Fibroblast of lung (primary cell): ENCODE measurements at regions not wholly inside any gene's neighbourhood (a gene's known extent, or its start where the extent isn't known, plus 50 kb on each side); places are given as distances from the start of the nearest gene placed in this dataset.

Experiments
- DNase-seq, 2 donors: peaks; one replicate each; pipeline versions ENCODE4 v3.0.0 to v3.0.0-alpha.2; 2010; ENCODE audit warnings: low read depth in 2 of 2
- H2AFZ ChIP-seq: 2 replicates; pipeline ENCODE4 v1.5.1; 2012; ENCODE audit warnings: low read length, control low read depth, inconsistent platforms
- H3K27ac ChIP-seq: 2 replicates; pipeline ENCODE4 v1.5.1; 2011; ENCODE audit warnings: low read length, control low read depth; ENCODE audit not compliant: insufficient read depth
- H3K27me3 ChIP-seq: 2 replicates; pipeline ENCODE4 v1.5.1; 2011; ENCODE audit warnings: mild to moderate bottlenecking, low read length; ENCODE audit not compliant: control insufficient read depth, insufficient read depth
- H3K36me3 ChIP-seq: 2 replicates; pipeline ENCODE4 v1.5.1; 2011; ENCODE audit warnings: low read length; ENCODE audit not compliant: control insufficient read depth, insufficient read depth
- H3K4me1 ChIP-seq: 2 replicates; pipeline ENCODE4 v1.5.1; 2011; ENCODE audit warnings: low read length; ENCODE audit not compliant: control insufficient read depth, insufficient read depth; ENCODE audit errors: extremely low read depth
- H3K4me2 ChIP-seq: 2 replicates; pipeline ENCODE4 v1.5.1; 2011; ENCODE audit warnings: low read length, control low read depth; ENCODE audit not compliant: insufficient read depth; ENCODE audit errors: extremely low read depth
- H3K4me3 ChIP-seq, 4 experiments: fragments of 200-600 bp in 1 of 4; sonication (generic) in 1 of 4; replicated peaks in 1 of 4; 2 replicates each; pipeline ENCODE4 v1.5.1; 2011 to 2016; ENCODE audit warnings: low read length in 4 of 4, low read depth in 3 of 4, mild to moderate bottlenecking in 3 of 4, control low read depth in 2 of 4, inconsistent platforms in 1 of 4, mixed read lengths in 1 of 4; ENCODE audit not compliant: insufficient read depth in 1 of 4; ENCODE audit errors: control extremely low read depth in 1 of 4
- H3K79me2 ChIP-seq: 2 replicates; pipeline ENCODE4 v1.5.1; 2012; ENCODE audit warnings: mild to moderate bottlenecking, low read length, inconsistent platforms; ENCODE audit not compliant: control insufficient read depth, insufficient read depth
- H3K9ac ChIP-seq: 2 replicates; pipeline ENCODE4 v1.5.1; 2011; ENCODE audit warnings: mild to moderate bottlenecking, low read length, control low read depth; ENCODE audit not compliant: insufficient read depth
- H3K9me3 ChIP-seq: 2 replicates; pipeline ENCODE4 v1.5.1; 2012; ENCODE audit warnings: low read depth, low read length; ENCODE audit not compliant: control insufficient read depth, insufficient read depth
- H4K20me1 ChIP-seq: 2 replicates; pipeline ENCODE4 v1.5.1; 2011; ENCODE audit warnings: low read length; ENCODE audit not compliant: control insufficient read depth, insufficient read depth; ENCODE audit errors: extremely low read depth
- EZH2 ChIP-seq: IDR thresholded peaks from 2 replicates; pipeline ENCODE4 v1.5.1; 2012; ENCODE audit warnings: low read length, control low read depth, mild to moderate bottlenecking; ENCODE audit errors: missing control alignments
- TF ChIP-seq, protein P1 (sequence below), 2 donors: IDR thresholded peaks in 1 of 2; conservative IDR thresholded peaks in 1 of 2; 1 replicate in 1 of 2; 2 replicates in 1 of 2; pipeline ENCODE4 v1.5.1; 2011 to 2012; ENCODE audit warnings: low read length in 2 of 2, control low read depth in 1 of 2, inconsistent platforms in 1 of 2, low read depth in 1 of 2, mild to moderate bottlenecking in 1 of 2

DNA sequence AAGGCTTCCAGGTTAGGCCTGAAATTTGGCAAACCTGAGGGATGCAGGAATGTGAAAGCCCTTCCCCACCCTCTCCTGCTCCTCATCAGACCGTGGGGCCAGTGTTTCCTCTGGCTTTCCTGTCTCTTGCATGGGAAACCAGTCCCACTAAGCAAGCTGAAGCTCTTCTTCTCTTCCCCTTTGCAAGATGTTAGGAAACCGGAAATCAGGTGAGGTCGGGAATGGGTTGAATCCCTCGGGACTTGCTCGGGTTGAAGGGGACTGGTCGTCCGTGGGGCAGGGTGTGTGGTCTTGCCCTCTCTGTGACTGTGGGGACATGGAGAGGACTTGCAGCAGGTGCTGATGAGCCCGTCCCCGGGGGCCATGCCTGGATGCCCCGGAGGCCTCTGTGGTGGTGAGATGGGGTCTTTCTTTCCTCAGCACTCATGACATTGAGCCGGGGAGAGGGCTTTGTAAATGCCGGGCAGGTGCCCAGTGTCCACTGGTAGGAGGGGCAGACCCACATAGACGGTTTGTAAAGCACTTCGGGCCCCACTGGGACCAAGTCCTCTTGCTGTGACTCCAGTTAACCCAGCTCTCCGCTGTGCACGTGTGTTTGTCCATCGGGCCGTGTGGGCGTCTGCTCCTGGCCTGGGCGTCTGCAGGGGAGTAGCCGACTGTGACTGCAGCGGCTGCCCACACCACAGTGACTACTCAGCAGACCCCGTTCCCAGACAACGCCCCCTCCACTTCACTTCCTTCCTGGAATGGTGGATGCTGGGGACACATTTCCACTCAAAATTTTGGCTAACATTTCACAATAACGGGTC, 373.9 kb downstream of the GLRX3 start:
- no peaks in the 10 kb centered on the region for H3K4me1 ChIP-seq
- H3K36me3 ChIP-seq, result no peaks in the 10 kb centered on the region
- no peaks in the 10 kb centered on the region for H3K9me3 ChIP-seq
- H2AFZ ChIP-seq, result no peak overlapping the region
- H3K9ac ChIP-seq, result no peak overlapping the region
- H3K4me3 ChIP-seq, result no peak overlapping the region
- no peak for DNase-seq
- H3K79me2 ChIP-seq, result no peaks in the 10 kb centered on the region
- TF ChIP-seq EZH2, result no peak
- TF ChIP-seq, protein P1, sequence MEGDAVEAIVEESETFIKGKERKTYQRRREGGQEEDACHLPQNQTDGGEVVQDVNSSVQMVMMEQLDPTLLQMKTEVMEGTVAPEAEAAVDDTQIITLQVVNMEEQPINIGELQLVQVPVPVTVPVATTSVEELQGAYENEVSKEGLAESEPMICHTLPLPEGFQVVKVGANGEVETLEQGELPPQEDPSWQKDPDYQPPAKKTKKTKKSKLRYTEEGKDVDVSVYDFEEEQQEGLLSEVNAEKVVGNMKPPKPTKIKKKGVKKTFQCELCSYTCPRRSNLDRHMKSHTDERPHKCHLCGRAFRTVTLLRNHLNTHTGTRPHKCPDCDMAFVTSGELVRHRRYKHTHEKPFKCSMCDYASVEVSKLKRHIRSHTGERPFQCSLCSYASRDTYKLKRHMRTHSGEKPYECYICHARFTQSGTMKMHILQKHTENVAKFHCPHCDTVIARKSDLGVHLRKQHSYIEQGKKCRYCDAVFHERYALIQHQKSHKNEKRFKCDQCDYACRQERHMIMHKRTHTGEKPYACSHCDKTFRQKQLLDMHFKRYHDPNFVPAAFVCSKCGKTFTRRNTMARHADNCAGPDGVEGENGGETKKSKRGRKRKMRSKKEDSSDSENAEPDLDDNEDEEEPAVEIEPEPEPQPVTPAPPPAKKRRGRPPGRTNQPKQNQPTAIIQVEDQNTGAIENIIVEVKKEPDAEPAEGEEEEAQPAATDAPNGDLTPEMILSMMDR (conservative IDR thresholded peaks at IDR 0.05 in 1 of 2, IDR thresholded peaks at IDR 0.05 in 1 of 2; ENCODE audit: low read depth in 1 of 2, low read length in 2 of 2), result no peak
- no peaks in the 10 kb centered on the region for H3K27me3 ChIP-seq
- H3K4me2 ChIP-seq, result no peak overlapping the region
- no peaks in the 10 kb centered on the region for H4K20me1 ChIP-seq
- H3K27ac ChIP-seq, result no peak overlapping the region

DNA sequence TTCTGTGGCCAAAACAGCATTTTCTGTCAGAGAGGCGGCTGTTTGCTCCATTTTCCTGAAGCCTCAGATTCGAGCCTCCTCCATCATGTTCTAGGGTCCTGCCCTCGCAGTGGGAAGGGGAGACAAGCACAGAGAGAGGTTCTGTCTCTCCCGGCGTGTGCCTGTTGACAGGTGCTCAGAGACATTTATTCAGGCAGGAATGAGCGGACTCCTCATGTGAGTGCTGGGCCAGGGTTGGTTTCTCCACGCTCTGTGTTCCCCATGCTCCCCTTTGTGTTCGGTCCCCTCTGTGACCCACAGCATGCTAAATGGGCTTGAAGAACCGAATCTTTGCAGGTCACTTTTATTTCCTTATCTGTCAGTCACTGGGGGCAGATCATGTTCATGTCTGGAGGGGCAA, 374.6 kb downstream of the GLRX3 start:
- H3K27me3 ChIP-seq, result no peaks in the 10 kb centered on the region
- no peaks in the 10 kb centered on the region for H3K9me3 ChIP-seq
- no peak overlapping the region for H3K27ac ChIP-seq
- H3K4me2 ChIP-seq, result no peak overlapping the region
- no peaks in the 10 kb centered on the region for H3K79me2 ChIP-seq
- DNase-seq, result no peak
- no peaks in the 10 kb centered on the region for H4K20me1 ChIP-seq
- H3K36me3 ChIP-seq, result no peaks in the 10 kb centered on the region
- no peaks in the 10 kb centered on the region for H3K4me1 ChIP-seq
- TF ChIP-seq EZH2, result no peak
- TF ChIP-seq, protein P1 (conservative IDR thresholded peaks at IDR 0.05 in 1 of 2, IDR thresholded peaks at IDR 0.05 in 1 of 2; ENCODE audit: low read depth in 1 of 2, low read length in 2 of 2), result no peak
- H3K9ac ChIP-seq, result no peak overlapping the region
- H2AFZ ChIP-seq, result no peak overlapping the region
- no peak overlapping the region for H3K4me3 ChIP-seq

DNA sequence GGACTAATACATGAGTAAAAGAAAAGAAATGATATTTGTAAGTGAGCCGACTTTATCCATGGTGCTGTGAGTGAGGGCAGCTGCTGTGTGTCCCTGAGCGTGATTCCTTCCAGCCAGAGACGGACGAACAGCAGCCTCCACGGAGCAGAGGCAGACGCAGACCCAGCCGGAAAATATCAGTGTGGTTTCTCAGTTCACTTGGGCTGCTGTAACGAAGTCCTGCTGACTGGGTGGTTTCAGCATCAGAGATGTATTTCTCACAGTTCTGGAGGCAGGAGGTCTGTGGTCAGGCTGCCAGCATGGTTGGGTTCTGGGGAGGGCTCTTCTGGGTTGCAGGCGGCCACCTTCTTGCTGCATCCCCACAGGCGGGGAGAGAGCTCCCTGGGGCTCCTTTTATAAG, 375.6 kb downstream of the GLRX3 start:
- Histone ChIP-seq H3K4me3 (no peak overlapping the region), H3K36me3 (no peaks in the 10 kb centered on the region), H3K9me3 (no peaks in the 10 kb centered on the region), H3K27ac (no peak overlapping the region), H4K20me1 (no peaks in the 10 kb centered on the region), H2AFZ (no peak overlapping the region), H3K27me3 (no peaks in the 10 kb centered on the region), H3K4me1 (no peaks in the 10 kb centered on the region), H3K4me2 (no peak overlapping the region), H3K79me2 (no peaks in the 10 kb centered on the region), H3K9ac (no peak overlapping the region)
- no peak for TF ChIP-seq EZH2
- TF ChIP-seq, protein P1 (conservative IDR thresholded peaks at IDR 0.05 in 1 of 2, IDR thresholded peaks at IDR 0.05 in 1 of 2; ENCODE audit: low read depth in 1 of 2, low read length in 2 of 2), result no peak
- no peak for DNase-seq
